GM23338 (cell line): ENCODE measurements at regions not wholly inside any gene's neighbourhood (a gene's known extent, or its start where the extent isn't known, plus 50 kb on each side); places are given as distances from the start of the nearest gene placed in this dataset.

Experiments
- ATAC-seq: fragments of 200-7000 bp; cut with Tn5 transposase; 3 replicates; pipeline ENCODE4 v1.9.1; 2020
- DNase-seq: peaks from one replicate; pipeline ENCODE4 v3.0.0-alpha.2; 2015; ENCODE audit warnings: low spot score
- H2AFZ ChIP-seq: fragments of 200-600 bp; sonication (generic); 2 replicates; pipeline ENCODE4 v1.8.0; 2016; ENCODE audit warnings: antibody characterized with exemption, mild to moderate bottlenecking, moderate library complexity
- H3F3A ChIP-seq: fragments of 200-600 bp; sonication (generic); replicated peaks from 2 replicates; pipeline ENCODE4 v1.8.0; 2017; ENCODE audit warnings: antibody characterized with exemption, mixed run types, low read depth
- H3K27ac ChIP-seq: fragments of 200-600 bp; sonication (generic); 2 replicates; pipeline ENCODE4 v1.6.1; 2016; ENCODE audit warnings: low read depth
- H3K27me3 ChIP-seq: fragments of 200-600 bp; sonication (generic); 2 replicates; pipeline ENCODE4 v1.8.0; 2016; ENCODE audit warnings: mild to moderate bottlenecking, mixed run types, moderate library complexity; ENCODE audit not compliant: insufficient read depth
- H3K36me3 ChIP-seq: fragments of 200-600 bp; sonication (generic); 2 replicates; pipeline ENCODE4 v1.8.0; 2016; ENCODE audit warnings: mild to moderate bottlenecking; ENCODE audit not compliant: insufficient read depth
- H3K4me1 ChIP-seq: fragments of 200-600 bp; sonication (generic); 2 replicates; pipeline ENCODE4 v1.8.0; 2016; ENCODE audit warnings: mild to moderate bottlenecking, moderate library complexity; ENCODE audit not compliant: insufficient read depth
- H3K4me2 ChIP-seq: fragments of 200-600 bp; sonication (generic); 2 replicates; pipeline ENCODE4 v1.7.1; 2017; ENCODE audit warnings: mixed run types
- H3K4me3 ChIP-seq: fragments of 200-600 bp; sonication (generic); 2 replicates; pipeline ENCODE4 v1.6.1; 2016; ENCODE audit warnings: mixed run types
- H3K79me2 ChIP-seq: fragments of 200-600 bp; sonication (generic); replicated peaks from 2 replicates; pipeline ENCODE4 v1.8.0; 2017; ENCODE audit warnings: mild to moderate bottlenecking; ENCODE audit not compliant: insufficient read depth
- H3K9me2 ChIP-seq: fragments of 200-600 bp; sonication (generic); 2 replicates; pipeline ENCODE4 v1.8.0; 2017; ENCODE audit not compliant: insufficient read depth
- H4K20me1 ChIP-seq: fragments of 200-600 bp; sonication (generic); replicated peaks from 2 replicates; pipeline ENCODE4 v1.8.0; 2017; ENCODE audit warnings: mild to moderate bottlenecking; ENCODE audit not compliant: insufficient read depth
- H3K27ac Mint-ChIP-seq: 2 replicates; pipeline ENCODE4 v1.8.0; 2020; ENCODE audit warnings: inconsistent platforms, mild to moderate bottlenecking, moderate library complexity, mixed read lengths
- H3K27me3 Mint-ChIP-seq: 3 replicates; pipeline ENCODE4 v1.8.0; 2022; ENCODE audit warnings: low read depth, mild to moderate bottlenecking, moderate library complexity, mixed read lengths, inconsistent platforms; ENCODE audit not compliant: insufficient read depth, poor library complexity
- H3K36me3 Mint-ChIP-seq: 3 replicates; pipeline ENCODE4 v1.8.0; 2021; ENCODE audit warnings: low read depth, mild to moderate bottlenecking, inconsistent platforms, moderate library complexity, mixed read lengths
- H3K4me1 Mint-ChIP-seq: 3 replicates; pipeline ENCODE4 v1.8.0; 2020; ENCODE audit warnings: mild to moderate bottlenecking, inconsistent platforms, mixed read lengths
- H3K4me3 Mint-ChIP-seq: 3 replicates; pipeline ENCODE4 v1.8.0; 2021; ENCODE audit warnings: moderate library complexity, mild to moderate bottlenecking, inconsistent platforms, mixed read lengths
- H3K9me3 Mint-ChIP-seq: 3 replicates; pipeline ENCODE4 v1.8.0; 2020; ENCODE audit warnings: moderate library complexity, mild to moderate bottlenecking, inconsistent platforms, mixed read lengths
- CREB1 ChIP-seq: fragments of 250-450 bp; sonication (Bioruptor Pico); IDR thresholded peaks from 2 replicates; pipeline ENCODE4 v1.5.0; 2020; ENCODE audit warnings: low read depth, mild to moderate bottlenecking, moderate library complexity
- CTCF ChIP-seq, 2 experiments: fragments of 200-600 bp in 1 of 2; sonication (generic) in 1 of 2; conservative IDR thresholded peaks; 2 replicates each; pipeline versions ENCODE4 v1.5.1 to v1.6.1; 2016 to 2017; ENCODE audit warnings: antibody characterized with exemption in 2 of 2, low read depth in 2 of 2, mild to moderate bottlenecking in 2 of 2, moderate library complexity in 1 of 2
- ETS1 ChIP-seq: IDR thresholded peaks from 2 replicates; pipeline ENCODE4 v1.6.1; 2016; ENCODE audit warnings: antibody characterized with exemption
- EZH2 ChIP-seq: fragments of 200-600 bp; sonication (generic); IDR thresholded peaks from one replicate; pipeline ENCODE4 v1.8.0; 2017; ENCODE audit warnings: antibody characterized with exemption, mild to moderate bottlenecking, low read depth; ENCODE audit not compliant: unreplicated experiment
- EZH2phosphoT487 ChIP-seq: fragments of 200-600 bp; sonication (generic); IDR thresholded peaks from one replicate; pipeline ENCODE4 v1.8.1; 2018; ENCODE audit warnings: antibody characterized with exemption; ENCODE audit not compliant: unreplicated experiment
- JUNB ChIP-seq: IDR thresholded peaks from one replicate; pipeline ENCODE4 v1.6.1; 2016; ENCODE audit warnings: antibody characterized with exemption; ENCODE audit not compliant: unreplicated experiment
- NANOG ChIP-seq: IDR thresholded peaks from 2 replicates; pipeline ENCODE4 v1.6.1; 2016; ENCODE audit warnings: antibody characterized with exemption, borderline replicate concordance
- POLR2AphosphoS5 ChIP-seq: IDR thresholded peaks from 2 replicates; pipeline ENCODE4 v1.6.1; 2016; ENCODE audit warnings: antibody characterized with exemption, low read depth
- REST ChIP-seq: IDR thresholded peaks from one replicate; pipeline ENCODE4 v1.6.1; 2018; ENCODE audit warnings: antibody characterized with exemption; ENCODE audit not compliant: unreplicated experiment
- STAT1 ChIP-seq: IDR thresholded peaks from one replicate; pipeline ENCODE4 v1.6.1; 2016; ENCODE audit warnings: antibody characterized with exemption; ENCODE audit not compliant: unreplicated experiment
- ZNF114 ChIP-seq: fragments of 250-450 bp; sonication (Bioruptor Pico); IDR thresholded peaks from 2 replicates; pipeline ENCODE4 v1.5.0; 2020; ENCODE audit warnings: mild to moderate bottlenecking, moderate library complexity
- ZNF331 ChIP-seq: fragments of 250-450 bp; sonication (Bioruptor Pico); IDR thresholded peaks from 2 replicates; pipeline ENCODE4 v1.5.0; 2020; ENCODE audit warnings: low read depth, mild to moderate bottlenecking, moderate library complexity
- ZNF462 ChIP-seq: fragments of 250-450 bp; sonication (Bioruptor Pico); IDR thresholded peaks from 2 replicates; pipeline ENCODE4 v1.5.0; 2020; ENCODE audit warnings: mild to moderate bottlenecking, moderate library complexity

GRCh38 chr2:167670588-167670987 lies 576.8 kb downstream of the STK39 start:
- Mint-ChIP-seq H3K9me3 (peaks cover 37% of the 10 kb centered on the region), H3K27me3 (no peaks in the 10 kb centered on the region), H3K36me3 (peaks cover 36% of the 10 kb centered on the region), H3K27ac (no peak overlapping the region), H3K4me3 (no peak overlapping the region), H3K4me1 (no peaks in the 10 kb centered on the region)
- peaks cover 11% of the 10 kb centered on the region; the same call in 1 of the 2 replicates for H3K36me3 ChIP-seq
- no peaks in the 10 kb centered on the region for H3K27me3 ChIP-seq
- TF ChIP-seq JUNB (no peak), CREB1 (CRISPR knock-in tag) (no peak), ZNF114 (no peak), NANOG (no peak), ZNF331 (no peak), REST (no peak), EZH2phosphoT487 (no peak), STAT1 (no peak), CTCF (conservative IDR thresholded peaks at IDR 0.05; ENCODE audit: low read depth in 2 of 2) (no peak), ETS1 (no peak), ZNF462 (CRISPR knock-in tag) (no peak), EZH2 (no peak), POLR2AphosphoS5 (no peak)
- no peaks in the 10 kb centered on the region for H4K20me1 ChIP-seq
- H3K79me2 ChIP-seq, result 0 out of 2 replicates have a peak, but pooled peaks cover 5% of the 10 kb centered on the region
- no peak overlapping the region for H3K4me3 ChIP-seq
- H2AFZ ChIP-seq, result no peak overlapping the region
- H3K4me2 ChIP-seq, result no peak overlapping the region
- no peaks in the 10 kb centered on the region for H3F3A ChIP-seq
- no peak overlapping the region for H3K27ac ChIP-seq
- ATAC-seq, result no peak
- no peaks in the 10 kb centered on the region for H3K4me1 ChIP-seq
- DNase-seq, result no peak
- no peaks in the 10 kb centered on the region for H3K9me2 ChIP-seq
